MM.1S (cell line): ENCODE measurements at regions not wholly inside any gene's neighbourhood (a gene's known extent, or its start where the extent isn't known, plus 50 kb on each side); places are given as distances from the start of the nearest gene placed in this dataset.

Experiments used
- EZH2phosphoT487 ChIP-seq: fragments of 300-600 bp; sonication (generic); IDR thresholded peaks from 2 replicates; pipeline ENCODE4 v1.6.1; 2018; ENCODE audit warnings: antibody characterized with exemption, low read length
- TF ChIP-seq, protein P1 (sequence below): fragments of 300-600 bp; sonication (generic); IDR thresholded peaks from 2 replicates; pipeline ENCODE4 v1.5.1; 2016; ENCODE audit warnings: antibody characterized with exemption, low read length, mixed read lengths

DNA sequence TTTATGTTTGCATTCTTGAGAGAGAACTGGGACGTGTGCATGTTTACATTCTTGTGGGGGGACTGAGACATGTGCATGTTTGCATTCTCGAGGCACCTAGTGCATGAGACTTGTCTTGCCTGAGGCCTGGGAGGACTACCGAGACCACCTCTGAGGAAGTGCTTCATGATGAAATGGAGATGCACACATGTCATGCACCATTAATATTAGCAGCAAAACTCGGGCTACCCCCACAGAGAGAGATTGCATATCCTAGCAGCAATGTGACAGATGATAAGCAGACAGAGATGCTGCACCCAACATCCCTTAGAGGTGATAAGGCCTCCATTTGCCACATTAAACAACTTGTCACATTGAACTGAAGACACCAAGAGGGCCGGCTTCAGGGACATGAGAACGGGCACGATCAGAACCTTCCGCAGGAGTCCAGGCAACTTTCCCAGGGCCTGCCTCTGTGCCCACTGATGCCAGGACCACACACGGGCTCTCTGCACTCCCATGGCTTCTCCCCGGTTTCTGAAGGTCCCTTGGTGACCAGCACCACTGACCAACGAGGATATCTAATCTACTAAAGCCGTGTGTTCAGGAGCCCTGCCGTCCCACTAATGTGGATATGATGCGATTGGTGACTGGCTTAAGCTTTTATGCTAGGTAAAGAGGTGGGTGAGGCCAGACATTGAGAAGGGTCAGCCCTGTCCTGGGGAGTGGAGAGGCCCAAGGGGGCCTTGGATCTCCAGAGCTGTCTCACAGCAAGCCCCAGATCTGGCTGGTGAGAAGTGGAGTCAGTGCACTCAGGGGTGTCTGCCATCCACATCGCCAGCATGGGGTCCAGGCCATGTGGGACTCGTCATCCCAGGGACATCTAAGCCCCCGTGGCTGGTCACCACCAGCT lies 208.3 kb downstream of the NDUFA10 start:
- TF ChIP-seq, protein P1, sequence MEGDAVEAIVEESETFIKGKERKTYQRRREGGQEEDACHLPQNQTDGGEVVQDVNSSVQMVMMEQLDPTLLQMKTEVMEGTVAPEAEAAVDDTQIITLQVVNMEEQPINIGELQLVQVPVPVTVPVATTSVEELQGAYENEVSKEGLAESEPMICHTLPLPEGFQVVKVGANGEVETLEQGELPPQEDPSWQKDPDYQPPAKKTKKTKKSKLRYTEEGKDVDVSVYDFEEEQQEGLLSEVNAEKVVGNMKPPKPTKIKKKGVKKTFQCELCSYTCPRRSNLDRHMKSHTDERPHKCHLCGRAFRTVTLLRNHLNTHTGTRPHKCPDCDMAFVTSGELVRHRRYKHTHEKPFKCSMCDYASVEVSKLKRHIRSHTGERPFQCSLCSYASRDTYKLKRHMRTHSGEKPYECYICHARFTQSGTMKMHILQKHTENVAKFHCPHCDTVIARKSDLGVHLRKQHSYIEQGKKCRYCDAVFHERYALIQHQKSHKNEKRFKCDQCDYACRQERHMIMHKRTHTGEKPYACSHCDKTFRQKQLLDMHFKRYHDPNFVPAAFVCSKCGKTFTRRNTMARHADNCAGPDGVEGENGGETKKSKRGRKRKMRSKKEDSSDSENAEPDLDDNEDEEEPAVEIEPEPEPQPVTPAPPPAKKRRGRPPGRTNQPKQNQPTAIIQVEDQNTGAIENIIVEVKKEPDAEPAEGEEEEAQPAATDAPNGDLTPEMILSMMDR: no peak
- no peak for TF ChIP-seq EZH2phosphoT487
